ENCODE measurements at regions not wholly inside any gene's neighbourhood (a gene's known extent, or its start where the extent isn't known, plus 50 kb on each side); places are given as distances from the start of the nearest gene placed in this dataset.

GRCh38 chr5:144030904-144031303, 139.6 kb downstream of the YIPF5 start:
- TF ChIP-seq EZH2 (IDR thresholded peaks at IDR 0.05; ENCODE audit: borderline replicate concordance, low read depth, low read length, poor library complexity, severe bottlenecking) (no peak), CTCF (conservative IDR thresholded peaks at IDR 0.05; ENCODE audit: low read depth, low read length) (no peak)
